Gastroesophageal sphincter (tissue), 3 donors: ENCODE measurements at regions not wholly inside any gene's neighbourhood (a gene's known extent, or its start where the extent isn't known, plus 50 kb on each side); places are given as distances from the start of the nearest gene placed in this dataset.

ENCODE experiments used
- CTCF ChIP-seq, 4 experiments: fragments of 200-600 bp in 2 of 4; fragments of 450-650 bp in 2 of 4; sonication (generic) in 1 of 4; IDR thresholded peaks; one replicate each; pipeline ENCODE4 v1.5.1; 2017 to 2019; ENCODE audit warnings: antibody characterized with exemption in 4 of 4, mild to moderate bottlenecking in 2 of 4, moderate library complexity in 2 of 4
- EP300 ChIP-seq: sonication (generic); formaldehyde crosslinking; IDR thresholded peaks from one replicate; pipeline ENCODE4 v1.6.1; 2017; ENCODE audit warnings: antibody characterized with exemption, mild to moderate bottlenecking
- POLR2A ChIP-seq, 2 donors: fragments of 450-650 bp; IDR thresholded peaks; one replicate each; pipeline ENCODE4 v1.6.1; 2017; ENCODE audit warnings: antibody characterized with exemption in 2 of 2, mild to moderate bottlenecking in 2 of 2, moderate library complexity in 1 of 2
- POLR2AphosphoS5 ChIP-seq: sonication (generic); formaldehyde crosslinking; IDR thresholded peaks from one replicate; pipeline ENCODE4 v1.6.1; 2017; ENCODE audit warnings: antibody characterized with exemption

- TF ChIP-seq CTCF (IDR thresholded peaks at IDR 0.05), result no peak
- no peak for TF ChIP-seq POLR2AphosphoS5
- TF ChIP-seq POLR2A (IDR thresholded peaks at IDR 0.05), result no peak
- no peak for TF ChIP-seq EP300
Measured at GRCh38 chr12:61676520-61676919, 583.7 kb upstream of the USP15 start.
